GM21528 (cell line): ENCODE measurements at regions not wholly inside any gene's neighbourhood (a gene's known extent, or its start where the extent isn't known, plus 50 kb on each side); places are given as distances from the start of the nearest gene placed in this dataset.
"Not testable (repeated sequence)": the region's sequence is repeated elsewhere in the genome, so short reads cannot be mapped to it uniquely, and the experiment has no call there.

Experiments used
- ATAC-seq: cut with Tn5 transposase; IDR thresholded peaks from one replicate; pipeline ENCODE4 v1.9.1; 2021; ENCODE audit warnings: mild to moderate bottlenecking, moderate library complexity; ENCODE audit not compliant: unreplicated experiment, low FRiP score

- no peak for ATAC-seq
Observed at GRCh38 chr2:226540204-226540994, 259.2 kb downstream of the IRS1 start.

- no peak for ATAC-seq
Observed at GRCh38 chr2:226536410-226536809, 263.2 kb downstream of the IRS1 start.

GRCh38 chr2:226532976-226533375 lies 266.6 kb downstream of the IRS1 start:
- ATAC-seq = not testable (repeated sequence)

GRCh38 chr2:226531061-226531810 lies 268.4 kb downstream of the IRS1 start:
- no peak for ATAC-seq

- no peak for ATAC-seq
Observed at GRCh38 chr2:226529556-226529955, 270.1 kb downstream of the IRS1 start.

GRCh38 chr2:226526716-226527115 lies 272.9 kb downstream of the IRS1 start:
- no peak for ATAC-seq

- ATAC-seq = no peak
Observed at GRCh38 chr2:226524381-226524843, 275.2 kb downstream of the IRS1 start.

- no peak for ATAC-seq
Observed at GRCh38 chr2:226520723-226521122, 278.9 kb downstream of the IRS1 start.

GRCh38 chr2:226515344-226516055 lies 284.1 kb downstream of the IRS1 start:
- no peak for ATAC-seq

GRCh38 chr2:226514895-226515294 lies 284.7 kb downstream of the IRS1 start:
- ATAC-seq = no peak

- ATAC-seq = no peak
Observed at GRCh38 chr2:226511311-226511710, 288.3 kb downstream of the IRS1 start.

- no peak for ATAC-seq
Observed at GRCh38 chr2:226508683-226509082, 290.9 kb downstream of the IRS1 start.

- ATAC-seq = no peak
Observed at GRCh38 chr2:226508005-226508404, 291.6 kb downstream of the IRS1 start.

GRCh38 chr2:226497146-226497909 lies 302.3 kb downstream of the IRS1 start:
- ATAC-seq = no peak

GRCh38 chr2:226496273-226496550 lies 303.4 kb downstream of the IRS1 start:
- ATAC-seq = no peak

GRCh38 chr2:226495466-226496272 lies 304.0 kb downstream of the IRS1 start:
- no peak for ATAC-seq

- no peak for ATAC-seq
Observed at GRCh38 chr2:226491112-226491511, 308.5 kb downstream of the IRS1 start.

- no peak for ATAC-seq
Observed at GRCh38 chr2:226489775-226490541, 309.7 kb downstream of the IRS1 start.

- ATAC-seq = no peak
Observed at GRCh38 chr2:226488034-226488433, 311.6 kb downstream of the IRS1 start.
